ENCODE measurements at regions not wholly inside any gene's neighbourhood (a gene's known extent, or its start where the extent isn't known, plus 50 kb on each side); places are given as distances from the start of the nearest gene placed in this dataset.
"Not testable (repeated sequence)": the region's sequence is repeated elsewhere in the genome, so short reads cannot be mapped to it uniquely, and the experiment has no call there.

DNA sequence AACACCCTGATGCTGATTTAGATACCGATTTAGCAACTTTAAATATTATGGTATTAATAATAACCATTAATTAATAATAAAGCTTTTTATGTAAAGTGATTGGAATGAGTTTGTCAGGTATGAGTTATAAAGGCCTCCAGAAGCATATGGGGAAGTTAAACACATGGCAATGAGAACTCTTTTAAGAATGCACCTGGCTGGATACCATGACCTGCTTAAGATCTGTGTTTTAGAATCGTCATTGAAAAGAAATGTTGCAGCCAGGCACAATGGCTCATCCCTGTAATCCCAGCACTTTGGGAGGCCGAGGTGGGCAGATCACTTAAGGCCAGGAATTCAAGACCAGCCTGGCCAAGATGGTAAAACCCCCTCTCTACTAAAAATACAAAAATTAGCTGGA is 197.5 kb downstream of the SOX4 start:
- TF ChIP-seq, protein P1, sequence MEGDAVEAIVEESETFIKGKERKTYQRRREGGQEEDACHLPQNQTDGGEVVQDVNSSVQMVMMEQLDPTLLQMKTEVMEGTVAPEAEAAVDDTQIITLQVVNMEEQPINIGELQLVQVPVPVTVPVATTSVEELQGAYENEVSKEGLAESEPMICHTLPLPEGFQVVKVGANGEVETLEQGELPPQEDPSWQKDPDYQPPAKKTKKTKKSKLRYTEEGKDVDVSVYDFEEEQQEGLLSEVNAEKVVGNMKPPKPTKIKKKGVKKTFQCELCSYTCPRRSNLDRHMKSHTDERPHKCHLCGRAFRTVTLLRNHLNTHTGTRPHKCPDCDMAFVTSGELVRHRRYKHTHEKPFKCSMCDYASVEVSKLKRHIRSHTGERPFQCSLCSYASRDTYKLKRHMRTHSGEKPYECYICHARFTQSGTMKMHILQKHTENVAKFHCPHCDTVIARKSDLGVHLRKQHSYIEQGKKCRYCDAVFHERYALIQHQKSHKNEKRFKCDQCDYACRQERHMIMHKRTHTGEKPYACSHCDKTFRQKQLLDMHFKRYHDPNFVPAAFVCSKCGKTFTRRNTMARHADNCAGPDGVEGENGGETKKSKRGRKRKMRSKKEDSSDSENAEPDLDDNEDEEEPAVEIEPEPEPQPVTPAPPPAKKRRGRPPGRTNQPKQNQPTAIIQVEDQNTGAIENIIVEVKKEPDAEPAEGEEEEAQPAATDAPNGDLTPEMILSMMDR (IDR thresholded peaks at IDR 0.05; ENCODE audit: unreplicated experiment) = no peak
- Mint-ChIP-seq H3K27ac (ENCODE audit: unreplicated experiment) (no peak overlapping the region), H3K36me3 (ENCODE audit: insufficient read depth, unreplicated experiment) (no peaks in the 10 kb centered on the region), H3K4me1 (ENCODE audit: low read depth, unreplicated experiment) (no peaks in the 10 kb centered on the region), H3K9me3 (ENCODE audit: low read depth, unreplicated experiment) (peaks cover 3% of the 10 kb centered on the region), H3K27me3 (ENCODE audit: unreplicated experiment) (no peaks in the 10 kb centered on the region), H3K4me3 (ENCODE audit: low read depth, unreplicated experiment) (no peak overlapping the region)
- no TSS peak for BruUV-seq (replicated peaks)
- DNase-seq = no peak
- intact Hi-C loops (cut with micrococcal nuclease; ENCODE audit: unreplicated experiment) = no loop called here
- CTCF ChIA-PET = interaction anchor here (1.4 kb wide), 1 partner anchor 49 kb away, joined by 4 read pairs; no protein-coding TSS in a partner anchor

- Mint-ChIP-seq H3K4me3 (ENCODE audit: low read depth, unreplicated experiment) (no peak overlapping the region), H3K27me3 (ENCODE audit: unreplicated experiment) (no peaks in the 10 kb centered on the region), H3K9me3 (ENCODE audit: low read depth, unreplicated experiment) (peaks cover 3% of the 10 kb centered on the region), H3K27ac (ENCODE audit: unreplicated experiment) (no peak overlapping the region), H3K4me1 (ENCODE audit: low read depth, unreplicated experiment) (no peaks in the 10 kb centered on the region), H3K36me3 (ENCODE audit: insufficient read depth, unreplicated experiment) (no peaks in the 10 kb centered on the region)
- CTCF ChIA-PET = interaction anchor here (0.7 to 1.4 kb wide), 2 partner anchors 49 to 1020 kb away, joined by 4 to 5 read pairs; no protein-coding TSS in a partner anchor
- TF ChIP-seq, protein P1 (IDR thresholded peaks at IDR 0.05; ENCODE audit: unreplicated experiment) = no peak
- BruUV-seq (replicated peaks) = no TSS peak
- DNase-seq = no peak
- intact Hi-C loops (cut with micrococcal nuclease; ENCODE audit: unreplicated experiment) = no loop called here
Observed at GRCh38 chr6:21791581-21791980, 198.0 kb downstream of the SOX4 start.

DNA sequence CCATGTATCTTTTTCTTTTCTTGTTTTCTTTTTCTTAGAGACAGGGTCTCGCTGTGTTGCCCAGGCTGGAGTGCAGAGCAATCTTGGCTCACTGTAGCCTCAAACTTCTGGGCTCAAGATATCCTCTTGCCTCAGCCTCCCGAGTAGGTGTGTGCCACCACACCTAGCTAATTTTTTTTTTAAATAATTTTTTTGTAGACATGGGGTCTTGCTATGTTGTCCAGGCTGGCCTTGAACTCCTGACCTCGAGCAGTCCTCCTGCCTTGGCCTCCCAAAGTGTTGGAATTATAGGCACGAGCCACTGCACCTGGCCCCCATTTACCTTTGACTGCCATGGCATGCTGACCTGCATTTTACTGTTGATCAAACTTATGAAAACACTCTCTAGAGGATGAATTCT is 198.6 kb downstream of the SOX4 start:
- Mint-ChIP-seq H3K27ac (ENCODE audit: unreplicated experiment) (no peak overlapping the region), H3K4me3 (ENCODE audit: low read depth, unreplicated experiment) (no peak overlapping the region), H3K36me3 (ENCODE audit: insufficient read depth, unreplicated experiment) (no peaks in the 10 kb centered on the region), H3K4me1 (ENCODE audit: low read depth, unreplicated experiment) (no peaks in the 10 kb centered on the region), H3K27me3 (ENCODE audit: unreplicated experiment) (no peaks in the 10 kb centered on the region), H3K9me3 (ENCODE audit: low read depth, unreplicated experiment) (peaks cover 3% of the 10 kb centered on the region)
- CTCF ChIA-PET = interaction anchor here (0.7 to 1.4 kb wide), 2 partner anchors 50 to 1020 kb away, joined by 4 to 5 read pairs; no protein-coding TSS in a partner anchor
- intact Hi-C loops (cut with micrococcal nuclease; ENCODE audit: unreplicated experiment) = no loop called here
- TF ChIP-seq, protein P1 (IDR thresholded peaks at IDR 0.05; ENCODE audit: unreplicated experiment) = no peak
- no TSS peak for BruUV-seq (replicated peaks)
- no peak for DNase-seq

DNA sequence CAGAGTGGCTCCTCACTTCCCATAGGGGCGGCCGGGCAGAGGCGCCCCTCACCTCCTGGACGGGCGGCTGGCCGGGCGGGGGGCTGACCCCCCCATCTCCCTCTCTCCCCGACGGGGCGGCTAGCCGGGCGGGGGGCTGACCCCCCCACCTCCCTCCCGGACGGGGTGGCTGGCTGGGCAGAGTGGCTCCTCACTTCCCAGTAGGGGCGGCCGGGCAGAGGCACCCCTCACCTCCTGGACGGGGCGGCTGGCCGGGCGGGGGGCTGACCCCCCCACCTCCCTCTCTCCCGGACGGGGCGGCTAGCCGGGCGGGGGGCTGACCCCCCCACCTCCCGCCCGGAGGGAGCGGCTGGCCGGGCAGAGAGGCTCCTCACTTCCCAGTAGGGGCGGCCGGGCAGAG is 203.4 kb downstream of the SOX4 start:
- H3K27me3 Mint-ChIP-seq (ENCODE audit: unreplicated experiment); CTCF ChIA-PET; BruUV-seq (replicated peaks); DNase-seq; intact Hi-C loops (cut with micrococcal nuclease; ENCODE audit: unreplicated experiment); H3K27ac Mint-ChIP-seq (ENCODE audit: unreplicated experiment); H3K9me3 Mint-ChIP-seq (ENCODE audit: low read depth, unreplicated experiment); H3K4me3 Mint-ChIP-seq (ENCODE audit: low read depth, unreplicated experiment); H3K36me3 Mint-ChIP-seq (ENCODE audit: insufficient read depth, unreplicated experiment): not testable (repeated sequence)
- peaks cover 18% of the 10 kb centered on the region for H3K4me1 Mint-ChIP-seq (ENCODE audit: low read depth, unreplicated experiment)

DNA sequence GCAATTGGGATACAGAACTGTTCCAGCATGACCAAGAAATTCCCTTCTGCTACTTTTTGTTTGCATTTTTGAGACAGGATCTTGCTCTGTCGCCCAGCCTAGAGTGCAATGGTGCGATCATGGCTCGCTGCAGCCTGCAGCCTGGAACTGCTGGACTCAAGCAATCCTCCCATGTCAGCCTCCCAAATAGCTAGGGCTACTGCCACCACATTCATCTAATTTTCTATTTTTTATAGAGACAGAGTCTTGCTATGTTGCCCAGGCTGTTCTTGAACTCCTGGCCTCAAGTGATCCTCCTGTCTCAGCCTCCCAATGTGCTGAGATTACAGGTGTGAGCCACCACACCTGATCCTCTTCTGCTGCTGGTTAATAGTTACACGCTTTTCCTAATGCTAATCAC is 204.9 kb downstream of the SOX4 start:
- Mint-ChIP-seq H3K4me3 (ENCODE audit: low read depth, unreplicated experiment) (no peak overlapping the region), H3K27ac (ENCODE audit: unreplicated experiment) (no peak overlapping the region), H3K36me3 (ENCODE audit: insufficient read depth, unreplicated experiment) (no peaks in the 10 kb centered on the region), H3K9me3 (ENCODE audit: low read depth, unreplicated experiment) (no peaks in the 10 kb centered on the region), H3K4me1 (ENCODE audit: low read depth, unreplicated experiment) (peaks cover 22% of the 10 kb centered on the region), H3K27me3 (ENCODE audit: unreplicated experiment) (no peaks in the 10 kb centered on the region)
- no peak for DNase-seq
- intact Hi-C loops (cut with micrococcal nuclease; ENCODE audit: unreplicated experiment) = no loop called here
- no TSS peak for BruUV-seq (replicated peaks)
- TF ChIP-seq, protein P1 (IDR thresholded peaks at IDR 0.05; ENCODE audit: unreplicated experiment) = no peak
- CTCF ChIA-PET = no interaction called here

Measured in Calu3 (cell line).